T-cell (primary cell): ENCODE measurements at regions not wholly inside any gene's neighbourhood (a gene's known extent, or its start where the extent isn't known, plus 50 kb on each side); places are given as distances from the start of the nearest gene placed in this dataset.

Experiments
- ATAC-seq, 4 experiments: fragments of 200-7000 bp in 3 of 4; fragments of 150-1000 bp in 1 of 4; cut with Tn5 transposase; replicated peaks in 1 of 4; 1 replicate in 3 of 4; 2 replicates in 1 of 4; pipeline ENCODE4 v1.10.0; 2021; ENCODE audit warnings: moderate library complexity in 3 of 4, mild to moderate bottlenecking in 2 of 4, moderate number of reproducible peaks in 1 of 4
- CTCF ChIA-PET, 2 donors: fragments of 300-600 bp; sonication (Branson Sonifier 250); formaldehyde crosslinking; loops; one replicate each; lab custom pipeline; 2022; ENCODE audit warnings: antibody characterized with exemption in 2 of 2; lab: Charles Lee
- POLR2A ChIA-PET, 2 donors: fragments of 300-600 bp; sonication (Branson Sonifier 250); formaldehyde crosslinking; loops; one replicate each; lab custom pipeline; 2022; ENCODE audit warnings: antibody characterized with exemption in 2 of 2; lab: Charles Lee
- DNase-seq, 35 experiments: peaks; one replicate each; pipeline versions ENCODE4 v3.0.0 to v3.0.0-alpha.2; 2013 to 2023
- H3K27ac ChIP-seq: one replicate; pipeline ENCODE4 v1.5.1; 2013; ENCODE audit warnings: low read length
- H3K27me3 ChIP-seq, 2 experiments: replicated peaks in 1 of 2; 1 replicate in 1 of 2; 2 replicates in 1 of 2; pipeline versions ENCODE4 v1.6.1 to v1.7.0; 2013; ENCODE audit warnings: low read length in 1 of 2, mixed read lengths in 1 of 2; ENCODE audit not compliant: control insufficient read depth in 2 of 2, insufficient read depth in 2 of 2; ENCODE audit errors: extremely low read depth in 1 of 2
- H3K36me3 ChIP-seq, 2 donors: 1 replicate in 1 of 2; 2 replicates in 1 of 2; pipeline versions ENCODE4 v1.6.1 to v1.7.0; 2013; ENCODE audit warnings: low read length in 1 of 2; ENCODE audit not compliant: control insufficient read depth in 2 of 2, insufficient read depth in 1 of 2; ENCODE audit errors: extremely low read depth in 1 of 2
- H3K4me1 ChIP-seq, 2 experiments: 1 replicate in 1 of 2; 2 replicates in 1 of 2; pipeline versions ENCODE4 v1.6.1 to v1.7.0; 2013; ENCODE audit warnings: low read length in 2 of 2, mixed read lengths in 1 of 2; ENCODE audit not compliant: insufficient read depth in 2 of 2, control insufficient read depth in 1 of 2; ENCODE audit errors: extremely low read depth in 1 of 2
- H3K4me3 ChIP-seq, 2 donors: 1 replicate in 1 of 2; 2 replicates in 1 of 2; pipeline versions ENCODE4 v1.5.1 to v1.7.0; 2013; ENCODE audit warnings: mild to moderate bottlenecking in 2 of 2, low read length in 1 of 2, moderate library complexity in 1 of 2; ENCODE audit not compliant: control insufficient read depth in 1 of 2; ENCODE audit errors: extremely low read depth in 1 of 2
- H3K9me3 ChIP-seq: 2 replicates; pipeline ENCODE4 v1.7.0; 2013
- H3K27ac Mint-ChIP-seq, 2 donors: one replicate each; pipeline ENCODE4 v1.8.0; 2020 to 2021; ENCODE audit warnings: mild to moderate bottlenecking in 2 of 2, mixed read lengths in 2 of 2
- H3K27me3 Mint-ChIP-seq, 2 donors: one replicate each; pipeline ENCODE4 v1.8.0; 2021 to 2022; ENCODE audit warnings: mixed read lengths in 2 of 2
- H3K36me3 Mint-ChIP-seq: one replicate; pipeline ENCODE4 v1.8.0; 2021; ENCODE audit warnings: mixed read lengths
- H3K4me1 Mint-ChIP-seq, 3 donors: one replicate each; pipeline ENCODE4 v1.8.0; 2020 to 2022; ENCODE audit warnings: mixed read lengths in 3 of 3, mild to moderate bottlenecking in 1 of 3
- H3K4me3 Mint-ChIP-seq, 3 donors: one replicate each; pipeline ENCODE4 v1.8.0; 2020 to 2022; ENCODE audit warnings: mild to moderate bottlenecking in 3 of 3, mixed read lengths in 3 of 3, moderate library complexity in 3 of 3
- H3K9me3 Mint-ChIP-seq, 3 donors: one replicate each; pipeline ENCODE4 v1.8.0; 2020 to 2022; ENCODE audit warnings: mixed read lengths in 3 of 3
- WGBS: methylation state at CpG from one replicate; pipeline ENCODE4 v1.1.5; 2013; ENCODE audit warnings: missing lambda C conversion rate; ENCODE audit not compliant: insufficient coverage; 5-methylcytosine and 5-hydroxymethylcytosine counted together

DNA sequence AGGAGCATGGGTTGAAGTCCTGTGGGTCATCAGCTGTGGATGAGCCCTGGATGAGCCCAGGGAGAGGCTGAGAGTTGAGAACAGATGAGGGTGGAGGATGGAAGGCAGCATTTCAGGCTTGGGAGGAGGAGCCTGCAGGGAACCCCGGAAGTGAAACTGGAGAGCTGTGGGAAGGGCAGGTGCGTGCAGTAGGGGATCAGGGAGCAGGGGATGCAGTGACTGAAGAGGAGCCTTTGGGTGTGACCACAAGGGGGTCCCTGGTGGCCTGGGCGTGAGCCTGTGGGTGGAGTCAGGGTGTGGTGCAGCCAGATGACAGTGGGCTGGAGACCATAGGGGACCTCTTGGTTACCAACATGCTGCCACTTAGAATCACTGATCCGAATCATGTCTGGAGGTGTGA lies 115.5 kb downstream of the PAPOLA start:
- Histone ChIP-seq H3K4me1 (no peaks in the 10 kb centered on the region), H3K36me3 (no peaks in the 10 kb centered on the region), H3K9me3 (no peaks in the 10 kb centered on the region), H3K4me3 (no peak overlapping the region), H3K27ac (no peak overlapping the region), H3K27me3 (peaks cover 0 to 63% of the 10 kb centered on the region in 2 experiments)
- 78% methylated on average over 4 of the region's 4 CpGs for WGBS
- Mint-ChIP-seq H3K9me3 (no peaks in the 10 kb centered on the region), H3K4me3 (no peak overlapping the region), H3K4me1 (no peaks in the 10 kb centered on the region), H3K27me3 (peaks cover 33 to 38% of the 10 kb centered on the region in 2 donors), H3K27ac (no peak overlapping the region), H3K36me3 (no peaks in the 10 kb centered on the region)
- ATAC-seq (no peak), DNase-seq (no peak)
- ChIA-PET CTCF (no interaction called here), POLR2A (no interaction called here)

DNA sequence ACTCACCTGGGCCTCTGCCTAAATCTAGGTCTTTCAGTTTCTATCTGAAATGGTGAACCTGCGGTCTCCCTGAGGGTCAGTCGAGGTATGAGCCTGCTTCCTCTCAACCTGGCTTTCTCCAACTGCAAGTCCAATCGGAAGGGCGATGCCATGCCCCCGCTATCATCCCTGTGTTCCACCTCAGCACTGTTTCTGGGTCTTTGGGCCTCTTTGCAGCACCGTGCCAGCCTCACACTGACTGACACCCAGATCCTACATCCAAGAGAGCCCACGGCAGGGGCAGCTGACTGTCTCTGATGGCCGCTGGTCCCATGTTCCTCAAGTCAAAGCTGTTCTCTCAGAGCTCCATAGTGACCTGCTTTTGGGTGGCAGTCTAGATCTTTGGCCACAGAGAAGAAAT lies 120.7 kb downstream of the PAPOLA start:
- Mint-ChIP-seq H3K9me3 (no peaks in the 10 kb centered on the region), H3K27ac (no peak overlapping the region), H3K4me1 (no peaks in the 10 kb centered on the region), H3K36me3 (no peaks in the 10 kb centered on the region), H3K4me3 (no peak overlapping the region), H3K27me3 (peaks cover 26 to 33% of the 10 kb centered on the region in 2 donors)
- Histone ChIP-seq H3K4me1 (no peaks in the 10 kb centered on the region), H3K4me3 (no peak overlapping the region), H3K9me3 (no peaks in the 10 kb centered on the region), H3K36me3 (no peaks in the 10 kb centered on the region), H3K27me3 (peaks cover 0 to 67% of the 10 kb centered on the region in 2 experiments), H3K27ac (no peak overlapping the region)
- WGBS = 74% methylated on average over 6 of the region's 8 CpGs
- ChIA-PET CTCF (no interaction called here), POLR2A (no interaction called here)
- no peak for ATAC-seq
- DNase-seq = no peak

DNA sequence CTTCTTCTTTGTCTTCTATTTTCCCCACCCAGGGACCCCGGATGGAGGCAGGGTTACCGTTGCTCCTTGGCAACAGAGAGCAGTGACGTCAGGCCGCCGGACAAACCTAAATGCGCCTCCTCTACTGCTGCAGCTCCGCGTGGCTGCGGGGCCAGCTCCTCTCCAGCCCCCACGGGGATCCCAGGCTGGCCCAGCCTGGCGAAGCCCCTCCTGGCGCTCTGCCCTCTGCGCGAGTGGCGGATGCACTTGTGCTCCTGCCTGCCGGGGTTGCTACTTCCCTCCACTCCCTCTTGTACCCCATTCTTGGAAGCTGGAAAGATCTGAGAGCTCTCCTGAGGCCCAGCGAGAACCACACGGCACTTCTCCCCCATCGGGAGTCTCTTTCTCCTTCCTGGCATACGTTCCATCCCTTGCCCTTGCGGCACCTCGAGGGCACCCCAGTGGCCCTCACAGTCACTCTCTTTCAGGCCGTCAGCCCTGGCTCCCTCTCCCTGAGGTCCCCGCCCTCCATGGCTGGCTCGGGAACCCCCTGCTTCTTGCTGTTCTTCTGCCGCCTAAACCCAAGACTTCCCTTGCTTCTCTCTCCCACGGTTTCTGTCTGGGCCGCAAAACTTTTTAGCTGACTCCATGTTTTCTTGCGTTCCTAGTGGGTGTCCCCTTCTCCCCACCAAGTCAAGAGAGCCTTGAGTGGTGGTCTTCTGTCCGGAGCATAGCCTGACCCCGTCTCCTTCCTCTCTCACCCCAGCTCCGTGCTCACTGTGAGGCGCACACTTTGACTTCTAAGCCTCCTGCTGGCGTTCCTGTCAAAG lies 121.7 kb downstream of the PAPOLA start:
- no peaks in the 10 kb centered on the region for H3K9me3 Mint-ChIP-seq
- peaks cover 26 to 32% of the 10 kb centered on the region in 2 donors for H3K27me3 Mint-ChIP-seq
- WGBS = 86% methylated on average over 31 of the region's 34 CpGs
- no peak overlapping the region for H3K27ac Mint-ChIP-seq
- DNase-seq (peak in 1 of 35 experiments; percentile 23), ATAC-seq (no peak)
- H3K4me3 Mint-ChIP-seq = no peak overlapping the region
- H3K36me3 Mint-ChIP-seq = no peaks in the 10 kb centered on the region
- H3K4me1 Mint-ChIP-seq = no peaks in the 10 kb centered on the region
- no peak overlapping the region for H3K27ac ChIP-seq
- H3K4me1 ChIP-seq = no peaks in the 10 kb centered on the region
- H3K9me3 ChIP-seq = no peaks in the 10 kb centered on the region
- peaks cover 0 to 67% of the 10 kb centered on the region in 2 experiments for H3K27me3 ChIP-seq
- no peaks in the 10 kb centered on the region for H3K36me3 ChIP-seq
- ChIA-PET POLR2A (no interaction called here), CTCF (no interaction called here)
- H3K4me3 ChIP-seq = no peak overlapping the region

DNA sequence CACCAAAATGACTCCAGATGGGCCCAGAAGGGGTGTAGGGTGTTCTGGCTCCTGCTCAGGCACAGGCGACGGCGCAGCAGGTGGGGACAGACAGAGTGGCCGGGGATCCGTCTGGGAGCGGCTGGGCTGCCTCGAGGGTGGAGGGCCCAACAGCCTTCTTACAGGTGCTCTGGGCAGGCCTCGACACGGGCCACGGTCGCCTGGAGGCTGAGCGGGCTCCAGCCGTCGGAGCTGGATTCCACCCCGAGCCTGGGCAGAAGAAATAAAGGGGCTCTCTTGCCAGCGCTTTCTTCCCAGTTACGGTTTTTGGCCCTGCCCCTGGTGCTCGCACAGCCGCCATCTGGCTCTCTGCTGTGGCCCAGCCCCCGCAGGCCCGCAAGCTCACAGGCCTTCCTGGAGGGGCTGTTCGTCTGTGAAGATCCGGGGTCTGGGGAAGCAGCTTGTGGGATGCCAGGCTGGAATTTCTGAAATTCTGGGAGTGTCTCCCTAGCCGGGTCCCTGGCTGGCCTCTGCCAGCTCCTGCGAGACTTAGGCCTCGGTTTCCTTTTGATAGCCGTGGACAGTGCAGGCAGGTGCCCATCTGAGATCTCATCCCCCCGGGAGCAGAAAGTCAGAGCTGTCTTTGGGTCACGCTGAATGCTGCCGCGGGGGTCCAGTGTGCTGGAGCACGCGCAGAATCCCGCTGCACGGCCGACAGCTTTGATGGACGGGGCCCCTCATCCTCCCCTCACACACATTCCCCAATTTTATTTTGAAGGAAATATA lies 122.7 kb downstream of the PAPOLA start:
- Histone ChIP-seq H3K9me3 (no peaks in the 10 kb centered on the region), H3K27ac (no peak overlapping the region), H3K27me3 (peaks cover 0 to 64% of the 10 kb centered on the region in 2 experiments), H3K4me1 (no peaks in the 10 kb centered on the region), H3K36me3 (no peaks in the 10 kb centered on the region), H3K4me3 (no peak overlapping the region)
- H3K36me3 Mint-ChIP-seq = no peaks in the 10 kb centered on the region
- DNase-seq (peak in 1 of 35 experiments; percentile 3), ATAC-seq (no peak)
- no peak overlapping the region for H3K4me3 Mint-ChIP-seq
- ChIA-PET POLR2A (no interaction called here), CTCF (no interaction called here)
- H3K9me3 Mint-ChIP-seq = no peaks in the 10 kb centered on the region
- no peaks in the 10 kb centered on the region for H3K4me1 Mint-ChIP-seq
- H3K27ac Mint-ChIP-seq = no peak overlapping the region
- peaks cover 23 to 29% of the 10 kb centered on the region in 2 donors for H3K27me3 Mint-ChIP-seq
- 82% methylated on average over 33 of the region's 37 CpGs for WGBS

DNA sequence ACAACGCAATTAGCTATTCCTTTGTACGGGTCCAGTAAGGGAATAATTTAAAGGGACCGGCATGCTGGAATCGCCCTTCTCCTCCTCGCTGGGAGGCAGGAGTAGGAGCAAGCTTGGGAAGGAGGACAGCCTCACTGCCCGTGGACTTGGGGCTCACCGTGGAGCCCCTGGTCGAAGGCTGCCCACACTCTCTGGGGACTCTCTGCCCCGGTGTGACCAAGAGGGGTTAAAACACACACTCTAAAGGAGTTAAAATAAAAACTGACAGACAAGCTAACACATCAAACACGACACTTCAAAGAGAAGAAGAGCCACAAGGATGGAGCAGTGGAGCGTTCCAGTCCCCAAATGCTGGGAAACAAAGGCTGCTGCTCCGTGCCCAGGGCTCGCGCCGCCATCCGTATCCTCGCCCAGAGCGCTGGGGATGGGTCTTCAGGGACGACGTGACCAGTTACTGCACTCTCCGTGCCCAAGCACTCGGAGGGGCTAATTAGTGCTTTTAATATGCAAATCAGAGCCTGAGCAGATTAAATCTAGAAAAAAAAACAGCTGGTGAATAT lies 123.3 kb downstream of the PAPOLA start:
- H3K27ac ChIP-seq = no peak overlapping the region
- no peak overlapping the region for H3K4me3 Mint-ChIP-seq
- H3K4me1 ChIP-seq = no peaks in the 10 kb centered on the region
- DNase-seq (peak in 1 of 35 experiments; percentile 4), ATAC-seq (no peak)
- WGBS = 75% methylated on average over 12 of the region's 22 CpGs
- no peak overlapping the region for H3K4me3 ChIP-seq
- no peaks in the 10 kb centered on the region for H3K36me3 ChIP-seq
- no peaks in the 10 kb centered on the region for H3K9me3 ChIP-seq
- ChIA-PET CTCF (no interaction called here), POLR2A (no interaction called here)
- H3K27me3 ChIP-seq = peaks cover 0 to 66% of the 10 kb centered on the region in 2 experiments
- no peak overlapping the region for H3K27ac Mint-ChIP-seq
- H3K36me3 Mint-ChIP-seq = no peaks in the 10 kb centered on the region
- no peaks in the 10 kb centered on the region for H3K4me1 Mint-ChIP-seq
- H3K27me3 Mint-ChIP-seq = peaks cover 21 to 29% of the 10 kb centered on the region in 2 donors
- no peaks in the 10 kb centered on the region for H3K9me3 Mint-ChIP-seq

DNA sequence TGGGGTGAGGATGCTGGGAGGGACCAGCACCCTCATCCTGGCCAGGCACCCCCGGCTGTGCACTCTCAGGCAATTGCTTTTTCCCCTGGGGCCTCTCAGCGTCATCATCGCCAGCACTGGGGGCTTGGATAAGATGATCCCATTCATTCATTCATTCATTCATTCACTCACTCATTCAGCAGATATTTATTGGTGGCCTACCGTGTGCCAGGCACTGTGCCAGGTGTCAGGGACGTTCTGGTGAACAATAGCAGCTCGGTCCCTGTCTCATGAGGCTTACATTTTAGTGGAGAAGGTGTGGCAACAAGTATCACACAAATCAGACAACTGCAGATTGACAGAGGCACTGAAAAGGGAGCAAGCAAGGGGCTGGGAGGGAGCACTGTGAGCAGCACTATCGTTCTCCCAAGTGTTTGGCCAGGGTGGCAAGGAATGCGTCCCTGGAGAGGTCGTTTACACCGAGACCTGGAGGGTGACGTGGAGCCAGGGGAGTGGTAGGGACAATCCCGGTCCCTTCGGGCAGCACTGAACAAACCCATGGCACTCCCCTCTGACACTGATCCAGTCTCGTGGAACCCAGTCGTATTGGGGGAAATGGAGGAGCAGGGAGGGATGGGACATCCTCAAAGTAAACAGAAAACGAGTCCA lies 124.1 kb downstream of the PAPOLA start:
- H3K9me3 ChIP-seq = no peaks in the 10 kb centered on the region
- 79% methylated on average over 7 of the region's 16 CpGs for WGBS
- Mint-ChIP-seq H3K9me3 (no peaks in the 10 kb centered on the region), H3K36me3 (no peaks in the 10 kb centered on the region), H3K27me3 (peaks cover 20 to 28% of the 10 kb centered on the region in 2 donors), H3K27ac (no peak overlapping the region), H3K4me1 (no peaks in the 10 kb centered on the region), H3K4me3 (no peak overlapping the region)
- H3K27me3 ChIP-seq = peaks cover 0 to 66% of the 10 kb centered on the region in 2 experiments
- no peak overlapping the region for H3K4me3 ChIP-seq
- H3K27ac ChIP-seq = no peak overlapping the region
- ATAC-seq = no peak
- ChIA-PET POLR2A (no interaction called here), CTCF (no interaction called here)
- DNase-seq = peak in 1 of 35 experiments; percentile 14
- no peaks in the 10 kb centered on the region for H3K36me3 ChIP-seq
- H3K4me1 ChIP-seq = no peaks in the 10 kb centered on the region
